CD4-positive, CD25-positive, alpha-beta regulatory T cell (primary cell): ENCODE measurements at regions not wholly inside any gene's neighbourhood (a gene's known extent, or its start where the extent isn't known, plus 50 kb on each side); places are given as distances from the start of the nearest gene placed in this dataset.
"Not testable (repeated sequence)": the region's sequence is repeated elsewhere in the genome, so short reads cannot be mapped to it uniquely, and the experiment has no call there.

Experiments
- ATAC-seq, 2 donors: fragments of 150-1000 bp; cut with Tn5 transposase; one replicate each; pipeline ENCODE4 v1.10.0; 2021; ENCODE audit warnings: low read depth in 2 of 2, moderate number of reproducible peaks in 2 of 2, moderate library complexity in 1 of 2
- DNase-seq, 3 donors: peaks; one replicate each; pipeline versions ENCODE4 v3.0.0 to v3.0.0-alpha.2; 2012 to 2022; ENCODE audit warnings: mixed read lengths in 1 of 3
- H3K27ac ChIP-seq: one replicate; pipeline ENCODE4 v1.7.0; 2013; ENCODE audit warnings: mild to moderate bottlenecking, low read length; ENCODE audit not compliant: insufficient read depth, poor library complexity, severe bottlenecking
- H3K27me3 ChIP-seq: one replicate; pipeline ENCODE4 v1.7.0; 2013; ENCODE audit warnings: low read length; ENCODE audit not compliant: control insufficient read depth, insufficient read depth
- H3K36me3 ChIP-seq: one replicate; pipeline ENCODE4 v1.7.0; 2013; ENCODE audit warnings: mild to moderate bottlenecking, low read length, moderate library complexity; ENCODE audit not compliant: control insufficient read depth, insufficient read depth
- H3K4me1 ChIP-seq: 2 replicates; pipeline ENCODE4 v1.7.0; 2013; ENCODE audit warnings: mild to moderate bottlenecking, low read length; ENCODE audit not compliant: insufficient read depth, control insufficient read depth, poor library complexity, severe bottlenecking
- H3K4me3 ChIP-seq: one replicate; pipeline ENCODE4 v1.7.0; 2013; ENCODE audit warnings: low read depth, mild to moderate bottlenecking, low read length, moderate library complexity
- H3K9me3 ChIP-seq, 2 experiments: 1 replicate in 1 of 2; 2 replicates in 1 of 2; pipeline ENCODE4 v1.7.0; 2013; ENCODE audit warnings: low read length in 2 of 2, mild to moderate bottlenecking in 1 of 2, moderate library complexity in 1 of 2; ENCODE audit not compliant: control insufficient read depth in 2 of 2
- H3K27ac Mint-ChIP-seq, 3 donors: one replicate each; pipeline ENCODE4 v1.8.0; 2020 to 2022; ENCODE audit warnings: mild to moderate bottlenecking in 3 of 3, mixed read lengths in 3 of 3, moderate library complexity in 2 of 3
- H3K27me3 Mint-ChIP-seq: one replicate; pipeline ENCODE4 v1.8.0; 2022; ENCODE audit warnings: mild to moderate bottlenecking, mixed read lengths
- H3K36me3 Mint-ChIP-seq: one replicate; pipeline ENCODE4 v1.8.0; 2020; ENCODE audit warnings: mixed read lengths
- H3K4me1 Mint-ChIP-seq, 4 donors: one replicate each; pipeline ENCODE4 v1.8.0; 2020 to 2022; ENCODE audit warnings: mixed read lengths in 4 of 4, mild to moderate bottlenecking in 1 of 4
- H3K4me3 Mint-ChIP-seq, 4 donors: one replicate each; pipeline ENCODE4 v1.8.0; 2020 to 2022; ENCODE audit warnings: mild to moderate bottlenecking in 4 of 4, mixed read lengths in 4 of 4, moderate library complexity in 3 of 4
- H3K9me3 Mint-ChIP-seq, 7 donors: one replicate each; pipeline ENCODE4 v1.8.0; 2020 to 2022; ENCODE audit warnings: mixed read lengths in 7 of 7, mild to moderate bottlenecking in 3 of 7, moderate library complexity in 2 of 7

DNA sequence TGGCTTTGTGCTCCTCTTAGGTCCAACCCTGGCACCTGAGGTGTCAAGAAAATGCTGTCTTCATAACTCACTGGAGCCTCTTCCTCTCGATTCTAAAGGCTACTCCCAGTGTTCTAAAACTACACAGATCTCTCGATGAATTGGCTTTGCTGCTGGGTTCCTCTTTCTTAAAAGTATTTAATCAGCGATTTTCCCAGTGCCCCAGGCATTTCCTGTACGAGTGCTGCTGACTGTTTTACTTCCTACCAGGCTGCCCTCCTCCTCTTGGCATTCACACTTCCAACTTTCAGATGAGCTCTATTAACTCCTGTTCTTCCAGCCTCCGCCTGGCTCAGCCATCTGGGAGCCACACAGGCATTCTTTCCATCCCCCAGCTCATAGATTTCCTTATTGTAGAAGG, 95.6 kb upstream of the IKBKE start:
- not testable (repeated sequence) for H3K27me3 ChIP-seq, H3K9me3 ChIP-seq, H3K27ac Mint-ChIP-seq, H3K36me3 Mint-ChIP-seq, H3K4me1 ChIP-seq, H3K4me3 ChIP-seq, H3K27me3 Mint-ChIP-seq, DNase-seq, ATAC-seq, H3K36me3 ChIP-seq, H3K4me1 Mint-ChIP-seq, H3K27ac ChIP-seq, H3K9me3 Mint-ChIP-seq, H3K4me3 Mint-ChIP-seq

DNA sequence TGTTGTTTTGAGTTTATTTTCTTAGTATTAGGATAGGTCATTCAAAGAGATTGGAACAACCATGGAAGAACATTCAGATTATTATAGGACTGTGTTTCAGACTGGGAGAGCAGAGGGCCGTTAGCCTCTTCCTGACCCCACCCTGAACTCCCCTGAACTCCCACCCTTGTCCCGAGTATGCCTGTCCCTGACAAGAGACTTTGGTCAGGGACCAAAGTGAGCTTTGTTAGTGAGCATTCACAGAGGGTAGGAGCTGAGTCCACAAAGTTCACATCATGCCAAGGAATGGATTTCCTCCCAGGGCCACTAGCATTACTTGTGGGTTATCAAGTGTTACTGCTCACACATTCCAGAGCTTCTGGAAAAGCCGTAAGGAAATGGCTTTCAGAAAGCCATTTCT, 94.7 kb upstream of the IKBKE start:
- H3K9me3 ChIP-seq, ATAC-seq, H3K4me3 ChIP-seq, H3K27me3 Mint-ChIP-seq, H3K4me1 ChIP-seq, H3K36me3 ChIP-seq, H3K27me3 ChIP-seq, H3K4me1 Mint-ChIP-seq, DNase-seq, H3K36me3 Mint-ChIP-seq, H3K9me3 Mint-ChIP-seq, H3K27ac Mint-ChIP-seq, H3K27ac ChIP-seq, H3K4me3 Mint-ChIP-seq: not testable (repeated sequence)

DNA sequence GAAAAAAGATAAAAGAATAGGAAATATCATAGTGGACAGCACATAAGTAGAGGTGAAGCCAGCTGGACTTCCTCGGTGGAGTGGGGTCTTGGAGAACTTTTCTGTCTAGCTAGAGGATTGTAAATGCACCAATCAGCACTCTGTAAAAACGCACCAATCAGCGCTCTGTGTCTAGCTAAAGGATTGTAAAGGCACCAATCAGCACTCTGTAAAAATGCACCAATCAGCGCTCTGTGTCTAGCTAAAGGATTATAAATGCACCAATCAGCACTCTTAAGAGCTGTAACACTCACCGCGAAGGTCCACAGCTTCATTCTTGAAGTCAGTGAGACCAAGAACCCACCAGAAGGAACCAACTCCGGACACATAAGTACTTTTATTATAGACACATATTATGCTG, 91.8 kb upstream of the IKBKE start:
- H3K9me3 Mint-ChIP-seq, H3K27ac Mint-ChIP-seq, H3K9me3 ChIP-seq, ATAC-seq, H3K27me3 ChIP-seq, H3K4me3 ChIP-seq, H3K36me3 ChIP-seq, DNase-seq, H3K27ac ChIP-seq, H3K4me1 Mint-ChIP-seq, H3K27me3 Mint-ChIP-seq, H3K36me3 Mint-ChIP-seq, H3K4me3 Mint-ChIP-seq, H3K4me1 ChIP-seq: not testable (repeated sequence)

DNA sequence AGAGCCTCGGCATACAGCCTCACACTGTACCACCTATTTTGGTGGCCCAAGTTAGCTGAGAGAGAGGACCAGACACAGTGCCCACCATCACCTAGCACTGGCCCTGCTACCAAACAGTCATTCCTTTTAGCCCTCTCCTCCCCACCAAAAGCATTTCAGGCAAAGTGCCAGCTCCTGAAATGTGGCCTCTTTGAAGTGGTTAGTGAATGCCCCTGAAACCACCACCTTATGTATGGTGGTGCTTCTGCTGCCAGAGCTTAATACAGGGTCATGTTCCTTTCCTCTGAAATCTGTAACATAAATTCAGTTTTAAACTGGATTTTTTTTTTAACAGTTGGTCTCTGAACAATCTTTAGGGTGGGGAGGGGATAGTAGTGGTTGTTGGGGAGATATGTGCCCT, 91.0 kb upstream of the IKBKE start:
- H3K4me1 Mint-ChIP-seq, H3K4me3 ChIP-seq, H3K27me3 ChIP-seq, H3K27ac Mint-ChIP-seq, DNase-seq, H3K4me3 Mint-ChIP-seq, ATAC-seq, H3K36me3 ChIP-seq, H3K4me1 ChIP-seq, H3K9me3 Mint-ChIP-seq, H3K9me3 ChIP-seq, H3K27ac ChIP-seq, H3K36me3 Mint-ChIP-seq, H3K27me3 Mint-ChIP-seq: not testable (repeated sequence)

DNA sequence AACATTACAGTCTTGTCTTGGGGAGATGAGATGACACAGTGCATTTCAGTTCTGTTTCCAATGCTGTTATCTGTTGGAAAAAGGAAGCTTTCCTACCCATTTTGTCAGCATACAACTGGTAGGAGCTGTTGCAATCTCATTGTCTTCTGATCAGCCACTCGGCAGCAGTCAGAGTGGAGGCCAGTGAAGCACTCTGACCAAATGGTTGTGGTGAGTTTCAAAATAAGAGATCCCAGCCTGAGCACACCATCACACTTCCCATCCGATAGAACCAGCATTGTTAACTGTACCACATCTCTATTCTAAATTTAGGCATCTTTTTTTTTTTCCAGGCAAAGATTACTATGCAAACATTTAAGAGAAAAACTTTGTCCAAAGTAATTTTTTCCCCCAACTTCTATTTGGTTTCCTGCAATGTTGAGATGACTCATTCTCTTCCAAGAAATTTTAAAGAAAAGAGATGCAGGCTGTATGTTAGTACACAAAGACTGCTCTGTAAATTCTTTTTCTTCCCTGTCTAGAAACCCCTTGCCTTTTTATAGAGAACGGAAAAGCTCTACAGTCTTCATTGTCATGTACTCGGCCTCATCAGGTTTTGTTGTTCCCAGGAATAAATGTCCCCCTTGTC, 90.0 kb upstream of the IKBKE start:
- not testable (repeated sequence) for H3K9me3 ChIP-seq, H3K9me3 Mint-ChIP-seq, ATAC-seq, H3K27me3 Mint-ChIP-seq, H3K27me3 ChIP-seq, H3K4me1 ChIP-seq, H3K4me1 Mint-ChIP-seq, H3K36me3 Mint-ChIP-seq, H3K4me3 Mint-ChIP-seq, H3K36me3 ChIP-seq, H3K4me3 ChIP-seq, H3K27ac ChIP-seq, H3K27ac Mint-ChIP-seq, DNase-seq

DNA sequence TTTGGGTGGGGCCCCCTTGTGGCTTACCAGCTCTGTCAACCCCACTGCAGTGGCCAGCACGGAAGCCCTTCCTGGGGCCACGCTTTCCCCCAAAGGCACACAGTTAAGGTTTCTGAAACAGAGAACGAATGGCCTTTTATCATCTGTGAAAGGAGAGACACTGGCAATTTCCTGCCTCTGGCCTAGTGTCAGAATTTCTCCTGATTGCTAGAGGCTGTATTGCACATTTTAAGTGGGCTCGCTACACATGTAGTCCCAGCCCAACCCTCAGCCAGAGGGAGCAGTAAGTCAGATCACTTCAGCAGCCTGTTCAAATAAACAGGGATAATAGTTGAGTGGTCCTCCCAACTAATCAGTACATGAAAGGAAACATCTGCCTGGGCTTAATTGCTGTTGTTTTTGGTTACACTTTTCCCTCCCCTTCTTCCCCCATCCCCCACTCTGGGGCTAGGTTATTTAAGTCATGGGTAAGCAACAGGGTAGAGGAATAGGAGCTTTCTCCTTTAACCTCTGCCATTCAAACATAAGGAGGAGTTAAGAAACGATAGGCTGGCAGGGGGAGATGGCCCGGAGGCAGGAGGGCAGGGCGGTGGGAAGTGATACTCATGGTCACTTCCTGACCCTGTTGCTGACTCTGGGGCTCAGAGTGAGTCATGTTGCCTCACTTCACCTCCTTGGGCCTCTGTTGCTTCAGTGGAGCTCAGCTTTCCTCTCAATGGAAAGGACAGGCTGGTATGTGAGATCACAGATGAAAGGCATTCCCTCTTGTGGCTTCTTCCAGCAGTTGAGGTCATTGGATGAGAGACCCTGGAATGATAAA, 89.3 kb upstream of the IKBKE start:
- H3K4me1 ChIP-seq, ATAC-seq, H3K27ac Mint-ChIP-seq, H3K4me3 ChIP-seq, H3K36me3 ChIP-seq, H3K4me1 Mint-ChIP-seq, H3K9me3 ChIP-seq, H3K27ac ChIP-seq, H3K27me3 Mint-ChIP-seq, H3K4me3 Mint-ChIP-seq, H3K36me3 Mint-ChIP-seq, H3K9me3 Mint-ChIP-seq, H3K27me3 ChIP-seq: not testable (repeated sequence)
- DNase-seq: peak in 1 of 3 donors; percentile 14

DNA sequence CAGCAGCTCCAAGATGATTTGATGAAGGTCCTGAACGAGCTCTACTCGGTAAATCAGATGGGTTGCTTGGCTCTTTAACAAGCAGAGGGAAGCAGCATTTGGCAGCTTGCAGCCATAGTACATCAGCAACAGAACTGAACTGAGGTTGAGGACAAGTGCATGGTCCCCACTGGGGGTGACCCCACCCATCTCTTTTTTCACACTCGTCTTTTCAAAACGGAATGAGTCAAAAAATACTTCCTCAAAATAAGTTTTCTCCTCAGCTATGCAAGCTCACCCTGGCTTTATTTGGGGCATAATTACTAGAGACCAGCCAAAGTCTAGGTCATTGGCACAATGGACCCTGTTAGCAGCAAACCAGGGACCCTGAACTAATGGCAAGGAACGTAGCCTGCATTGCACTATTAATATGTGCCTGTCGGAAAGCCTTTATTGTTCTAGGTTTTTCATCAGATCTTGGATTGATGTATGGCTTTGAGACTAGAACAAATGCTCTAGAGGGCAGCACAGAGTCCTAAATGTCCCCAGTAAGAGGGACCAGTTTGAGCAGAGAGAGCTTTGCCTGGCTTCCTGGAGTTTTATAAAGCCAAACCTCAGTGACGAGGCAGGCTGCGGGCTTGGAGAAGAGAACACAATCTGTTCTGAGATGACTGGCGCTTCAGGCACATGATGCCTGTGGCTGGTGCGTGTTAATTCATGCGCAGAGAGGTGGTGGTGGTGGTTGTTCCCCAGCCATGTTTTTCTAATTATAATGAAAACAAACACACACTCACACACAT, 86.1 kb upstream of the IKBKE start:
- H3K36me3 ChIP-seq, H3K9me3 Mint-ChIP-seq, H3K27me3 Mint-ChIP-seq, H3K4me3 Mint-ChIP-seq, H3K4me3 ChIP-seq, H3K27ac ChIP-seq, H3K36me3 Mint-ChIP-seq, H3K9me3 ChIP-seq, H3K4me1 ChIP-seq, H3K4me1 Mint-ChIP-seq, H3K27me3 ChIP-seq: not testable (repeated sequence)
- ATAC-seq (peak in 1 of 2 donors; percentile 47), DNase-seq (peak in 1 of 3 donors; percentile 38)
- peak overlapping the region in 1 of 3 donors; percentile 14 for H3K27ac Mint-ChIP-seq

DNA sequence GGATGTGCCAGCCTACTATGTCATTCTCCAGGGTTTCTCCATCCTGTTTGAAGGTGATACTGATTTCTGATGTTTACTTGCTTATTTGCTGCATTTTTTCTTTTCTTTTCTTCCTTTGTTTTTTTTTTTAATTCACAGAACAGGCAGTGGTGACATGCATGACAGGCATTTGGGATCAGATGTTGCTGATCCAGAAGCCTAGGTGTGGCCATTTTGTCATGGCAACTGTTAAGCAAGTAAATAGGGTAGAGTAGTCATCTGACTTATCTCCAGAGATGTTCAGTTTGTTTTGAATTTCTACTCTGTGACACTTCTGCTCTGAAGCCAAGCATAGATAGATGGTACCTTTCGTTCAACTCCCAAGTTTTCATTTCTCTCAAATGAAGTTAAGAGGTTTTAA, 85.4 kb upstream of the IKBKE start:
- not testable (repeated sequence) for H3K4me3 Mint-ChIP-seq, ATAC-seq, H3K9me3 Mint-ChIP-seq, H3K27me3 ChIP-seq, H3K27ac Mint-ChIP-seq, H3K27ac ChIP-seq, H3K9me3 ChIP-seq, H3K4me1 ChIP-seq, H3K36me3 ChIP-seq, DNase-seq, H3K4me1 Mint-ChIP-seq, H3K4me3 ChIP-seq, H3K27me3 Mint-ChIP-seq, H3K36me3 Mint-ChIP-seq
